Bronchial epithelial cell (primary cell): ENCODE measurements at regions not wholly inside any gene's neighbourhood (a gene's known extent, or its start where the extent isn't known, plus 50 kb on each side); places are given as distances from the start of the nearest gene placed in this dataset.
"Not testable (repeated sequence)": the region's sequence is repeated elsewhere in the genome, so short reads cannot be mapped to it uniquely, and the experiment has no call there.

Source experiments
- DNase-seq: peaks from one replicate; pipeline ENCODE4 v3.0.0-alpha.2; 2010; ENCODE audit warnings: low read depth
- FAIRE-seq: peaks from 2 replicates; lab custom pipeline; 2011; peaks lifted over from hg19 to GRCh38; lab: Jason Lieb, UNC
- H3K27me3 ChIP-seq: 2 replicates; pipeline ENCODE4 v1.5.1; 2011; ENCODE audit warnings: low read length; ENCODE audit not compliant: control insufficient read depth, insufficient read depth
- H3K36me3 ChIP-seq: 2 replicates; pipeline ENCODE4 v1.5.1; 2011; ENCODE audit warnings: low read length; ENCODE audit not compliant: control insufficient read depth, insufficient read depth
- H3K4me3 ChIP-seq: 2 replicates; pipeline ENCODE4 v1.5.1; 2011; ENCODE audit warnings: mild to moderate bottlenecking, low read depth, low read length, control low read depth
- CTCF ChIP-seq: IDR thresholded peaks from 2 replicates; pipeline ENCODE4 v1.5.1; 2011; ENCODE audit warnings: mild to moderate bottlenecking, moderate library complexity, low read length, control low read depth, inconsistent platforms; ENCODE audit not compliant: insufficient read depth, severe bottlenecking

- Histone ChIP-seq H3K27me3 (no peaks in the 10 kb centered on the region), H3K36me3 (no peaks in the 10 kb centered on the region), H3K4me3 (no peak overlapping the region)
- no peak for TF ChIP-seq CTCF
- no peak for FAIRE-seq
- peak; percentile 88 for DNase-seq
These were observed 113.7 kb downstream of the BMP4 start for GRCh38 chr14:53842938-53843337.

- Histone ChIP-seq H3K36me3 (no peaks in the 10 kb centered on the region), H3K27me3 (no peaks in the 10 kb centered on the region), H3K4me3 (no peak overlapping the region)
- no peak for TF ChIP-seq CTCF
- DNase-seq (peak; percentile 80), FAIRE-seq (no peak)
These were observed 115.2 kb downstream of the BMP4 start for GRCh38 chr14:53841109-53842099.

- Histone ChIP-seq H3K4me3 (no peak overlapping the region), H3K36me3 (no peaks in the 10 kb centered on the region), H3K27me3 (no peaks in the 10 kb centered on the region)
- peak; percentile 96 for DNase-seq
- TF ChIP-seq CTCF: no peak
- FAIRE-seq: no peak
These were observed 116.2 kb downstream of the BMP4 start for GRCh38 chr14:53840444-53840843.

GRCh38 chr14:53838374-53838773 lies 118.3 kb downstream of the BMP4 start:
- FAIRE-seq (no peak), DNase-seq (no peak)
- Histone ChIP-seq H3K36me3 (no peaks in the 10 kb centered on the region), H3K4me3 (no peak overlapping the region), H3K27me3 (no peaks in the 10 kb centered on the region)
- no peak for TF ChIP-seq CTCF

GRCh38 chr14:53837656-53838055 lies 119.0 kb downstream of the BMP4 start:
- not testable (repeated sequence) for DNase-seq, FAIRE-seq

GRCh38 chr14:53836551-53836950 lies 120.1 kb downstream of the BMP4 start:
- H3K4me3 ChIP-seq: no peak overlapping the region
- no peak for FAIRE-seq
- H3K27me3 ChIP-seq: no peaks in the 10 kb centered on the region
- no peak for TF ChIP-seq CTCF
- H3K36me3 ChIP-seq: no peaks in the 10 kb centered on the region
- no peak for DNase-seq

More at GRCh38 chr14:53837656-53838055, 119.0 kb downstream of the BMP4 start:
- not testable (repeated sequence) for H3K27me3 ChIP-seq, H3K4me3 ChIP-seq, H3K36me3 ChIP-seq
